Activated naive CD4-positive, alpha-beta T cell treated with anti-CD3 and anti-CD28 coated beads for 36 hours (primary cell): ENCODE measurements at regions not wholly inside any gene's neighbourhood (a gene's known extent, or its start where the extent isn't known, plus 50 kb on each side); places are given as distances from the start of the nearest gene placed in this dataset.
"Not testable (repeated sequence)": the region's sequence is repeated elsewhere in the genome, so short reads cannot be mapped to it uniquely, and the experiment has no call there.

ENCODE experiments used
- CTCF ChIA-PET: fragments of 350-600 bp; sonication (Branson Sonifier 250); formaldehyde crosslinking; loops from one replicate; lab custom pipeline; 2021; ENCODE audit warnings: antibody characterized with exemption; lab: Charles Lee
- DNase-seq: peaks from one replicate; pipeline ENCODE4 v3.0.0-alpha.2; 2020
- H3K27ac Mint-ChIP-seq: one replicate; pipeline ENCODE4 v1.8.0; 2021; ENCODE audit warnings: mild to moderate bottlenecking, mixed read lengths
- H3K27me3 Mint-ChIP-seq: one replicate; pipeline ENCODE4 v1.8.0; 2021; ENCODE audit warnings: low read depth, mixed read lengths
- H3K36me3 Mint-ChIP-seq: one replicate; pipeline ENCODE4 v1.8.0; 2021; ENCODE audit warnings: low read depth, mixed read lengths
- H3K4me1 Mint-ChIP-seq: one replicate; pipeline ENCODE4 v1.8.0; 2021; ENCODE audit warnings: low read depth, mixed read lengths
- H3K4me3 Mint-ChIP-seq: one replicate; pipeline ENCODE4 v1.8.0; 2021; ENCODE audit warnings: mild to moderate bottlenecking, moderate library complexity, mixed read lengths
- H3K9me3 Mint-ChIP-seq: one replicate; pipeline ENCODE4 v1.8.0; 2021; ENCODE audit warnings: mixed read lengths
- intact Hi-C: fragments of 100-400 bp; cut with micrococcal nuclease; formaldehyde crosslinking; loops from one replicate; pipeline ENCODE4 v1.15.1; 2023

DNA sequence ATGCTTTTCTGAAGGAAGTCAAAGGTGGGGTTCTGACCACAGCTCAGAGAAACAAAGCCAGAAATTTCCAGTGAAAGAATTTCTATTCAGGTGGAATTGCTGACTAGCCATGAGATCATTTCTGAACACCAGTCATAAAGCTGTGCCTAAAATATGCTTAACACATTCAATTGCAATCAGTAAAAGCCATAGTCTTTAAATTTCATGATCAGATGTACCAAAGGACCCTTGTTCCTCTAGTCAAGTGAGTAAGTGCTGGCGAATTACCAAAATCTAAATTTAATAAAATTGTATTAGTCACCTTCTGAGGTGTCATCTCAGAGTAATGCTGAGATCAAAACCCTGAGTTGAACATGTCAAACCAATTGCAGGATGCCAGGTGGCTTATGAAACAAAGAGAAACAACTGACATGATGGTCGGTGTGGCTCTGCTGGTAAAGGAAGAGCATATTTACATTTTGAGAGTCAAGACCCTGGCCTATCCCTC lies 334.2 kb upstream of the CCNH start:
- DNase-seq, result no peak
- Mint-ChIP-seq H3K9me3 (no peaks in the 10 kb centered on the region), H3K27me3 (peaks cover 7% of the 10 kb centered on the region), H3K4me1 (no peaks in the 10 kb centered on the region), H3K27ac (no peak overlapping the region), H3K36me3 (no peaks in the 10 kb centered on the region), H3K4me3 (no peak overlapping the region)
- intact Hi-C loops, result no loop called here
- CTCF ChIA-PET, result no interaction called here

DNA sequence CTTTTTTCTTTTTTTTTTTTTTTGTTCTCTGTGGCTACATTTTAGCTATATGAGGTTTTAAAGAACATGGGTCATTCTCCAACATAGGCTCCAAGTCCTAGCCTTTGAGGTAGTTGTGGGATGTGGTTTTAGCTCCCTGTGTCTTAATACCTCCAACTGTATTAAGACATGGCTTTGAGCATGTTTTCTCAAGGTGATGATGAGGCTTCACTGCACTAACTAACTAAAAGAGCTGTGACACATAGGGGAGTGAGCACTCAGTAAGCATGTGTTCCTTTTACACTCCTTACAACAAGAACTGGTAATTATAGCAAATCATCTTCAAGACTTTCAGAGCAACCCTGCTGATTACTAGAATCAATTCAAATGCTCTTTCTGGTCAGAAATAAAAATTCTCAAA lies 333.6 kb upstream of the CCNH start:
- DNase-seq, result no peak
- Mint-ChIP-seq H3K4me3 (no peak overlapping the region), H3K27ac (no peak overlapping the region), H3K36me3 (no peaks in the 10 kb centered on the region), H3K9me3 (no peaks in the 10 kb centered on the region), H3K27me3 (peaks cover 7% of the 10 kb centered on the region), H3K4me1 (no peaks in the 10 kb centered on the region)
- intact Hi-C loops, result no loop called here
- CTCF ChIA-PET, result no interaction called here

DNA sequence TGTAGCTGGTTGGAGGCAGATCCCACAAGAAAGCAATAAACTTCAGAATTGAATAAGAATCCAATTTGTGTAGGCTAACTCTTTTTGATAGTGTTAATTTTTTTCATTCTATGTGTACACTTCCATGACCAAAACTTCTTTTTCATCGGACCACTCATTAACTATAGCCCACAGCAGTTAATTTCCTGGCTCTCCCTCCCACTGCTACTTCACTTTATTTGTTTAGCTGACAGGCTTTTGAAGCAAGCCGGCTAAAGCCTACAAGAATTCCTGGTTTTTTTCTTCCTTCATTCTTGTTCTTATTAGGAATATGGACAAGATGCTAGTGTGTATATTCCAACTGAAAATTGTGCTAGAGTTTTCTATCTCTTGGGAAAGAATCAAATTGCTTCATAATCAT lies 329.2 kb upstream of the CCNH start:
- no peak for DNase-seq
- Mint-ChIP-seq H3K9me3 (no peaks in the 10 kb centered on the region), H3K4me1 (no peaks in the 10 kb centered on the region), H3K36me3 (no peaks in the 10 kb centered on the region), H3K4me3 (no peak overlapping the region), H3K27ac (no peak overlapping the region), H3K27me3 (peaks cover 7% of the 10 kb centered on the region)
- CTCF ChIA-PET, result no interaction called here
- intact Hi-C loops, result no loop called here

DNA sequence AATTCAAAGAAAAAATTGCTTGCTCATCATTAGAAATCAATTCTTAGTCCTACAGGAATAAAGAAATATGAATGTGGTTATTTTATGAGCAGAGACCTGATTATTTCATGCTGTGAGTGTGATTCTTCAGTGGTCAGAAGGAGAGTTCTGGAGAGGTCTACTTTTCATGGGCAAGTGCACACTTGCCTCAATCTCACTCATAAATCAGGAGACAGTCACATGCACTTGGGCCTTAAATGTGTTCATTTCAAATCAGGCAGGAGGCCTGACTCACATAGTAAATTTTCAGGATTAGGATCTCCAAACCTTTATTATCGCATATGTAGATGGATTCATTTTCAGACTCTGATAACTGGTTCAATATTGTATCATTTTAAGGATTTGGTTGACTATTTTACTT lies 323.2 kb upstream of the CCNH start:
- H3K4me3 Mint-ChIP-seq, result no peak overlapping the region
- H3K9me3 Mint-ChIP-seq, result no peaks in the 10 kb centered on the region
- intact Hi-C loops, result no loop called here
- H3K36me3 Mint-ChIP-seq, result no peaks in the 10 kb centered on the region
- DNase-seq, result no peak
- no peaks in the 10 kb centered on the region for H3K27me3 Mint-ChIP-seq
- H3K4me1 Mint-ChIP-seq, result no peaks in the 10 kb centered on the region
- CTCF ChIA-PET, result no interaction called here
- no peak overlapping the region for H3K27ac Mint-ChIP-seq

DNA sequence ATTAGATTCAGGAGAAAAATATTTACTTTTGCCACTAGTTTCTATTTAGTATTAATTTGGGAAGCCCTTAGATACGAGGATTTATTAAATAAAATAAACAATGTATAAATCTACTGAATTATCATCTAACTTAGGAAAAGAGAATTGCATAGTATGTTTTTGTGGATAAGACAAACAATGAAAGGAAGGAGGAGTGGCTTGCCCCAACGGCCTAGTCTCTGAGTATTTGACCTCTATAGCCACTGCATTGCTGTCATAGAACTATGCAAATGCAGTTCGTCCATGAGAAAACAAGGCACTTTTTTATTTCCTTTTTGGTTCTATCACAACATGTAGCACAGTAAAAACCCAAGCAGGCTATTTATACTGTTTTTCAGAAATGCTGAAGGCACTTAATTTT lies 321.2 kb upstream of the CCNH start:
- no peak overlapping the region for H3K4me3 Mint-ChIP-seq
- intact Hi-C loops, result no loop called here

DNA sequence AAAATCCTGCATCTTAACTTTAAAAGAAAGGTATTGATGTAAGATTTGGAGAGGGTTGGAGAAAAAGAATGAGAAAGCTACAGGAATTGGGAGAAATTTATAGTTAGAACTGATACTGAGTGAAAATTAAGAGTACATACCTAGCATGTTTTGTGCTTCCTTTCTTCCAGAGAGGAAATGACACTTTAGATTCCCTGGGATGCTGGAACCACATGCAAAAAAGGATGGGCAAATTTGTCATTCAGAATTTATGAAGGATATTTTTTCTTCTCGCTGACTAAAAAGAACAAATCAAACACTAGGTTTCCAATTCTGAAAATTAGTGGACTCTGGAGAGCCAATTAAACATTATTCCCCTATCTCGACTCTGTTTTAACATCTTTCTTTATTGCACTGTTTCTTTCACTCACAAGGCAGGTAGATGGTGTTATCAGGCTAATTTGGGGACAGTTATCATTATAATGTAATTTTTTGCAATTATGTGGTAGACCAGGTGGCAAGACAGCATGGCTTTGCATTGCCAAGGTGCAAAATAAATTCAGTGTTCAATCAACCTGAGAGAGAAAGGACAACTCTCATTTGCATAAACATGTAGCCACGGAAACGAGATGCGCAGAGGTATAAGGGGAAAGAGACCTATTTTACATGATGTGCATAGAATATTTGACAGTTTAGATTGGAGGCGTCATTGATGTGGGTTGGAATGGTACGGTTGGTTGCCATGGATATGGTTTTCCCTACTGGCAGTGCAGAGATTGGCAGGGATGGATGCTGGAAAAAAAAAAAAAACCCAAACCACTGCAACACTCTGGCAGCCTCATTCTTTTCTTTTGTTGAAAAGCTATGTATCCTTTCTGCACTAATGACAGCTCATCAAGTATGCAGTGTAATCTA lies 320.4 kb upstream of the CCNH start:
- Mint-ChIP-seq H3K4me3 (no peak overlapping the region), H3K27ac (no peak overlapping the region), H3K9me3 (no peaks in the 10 kb centered on the region), H3K4me1 (no peaks in the 10 kb centered on the region), H3K36me3 (no peaks in the 10 kb centered on the region), H3K27me3 (peaks cover 4% of the 10 kb centered on the region)
- intact Hi-C loops, result no loop called here
- CTCF ChIA-PET, result no interaction called here
- no peak for DNase-seq

More for the DNA sequence above, 321.2 kb upstream of the CCNH start:
- no peak overlapping the region for H3K27ac Mint-ChIP-seq
- DNase-seq, result no peak
- H3K36me3 Mint-ChIP-seq, result no peaks in the 10 kb centered on the region
- H3K27me3 Mint-ChIP-seq, result peaks cover 1% of the 10 kb centered on the region
- CTCF ChIA-PET, result no interaction called here
- no peaks in the 10 kb centered on the region for H3K9me3 Mint-ChIP-seq
- H3K4me1 Mint-ChIP-seq, result no peaks in the 10 kb centered on the region

DNA sequence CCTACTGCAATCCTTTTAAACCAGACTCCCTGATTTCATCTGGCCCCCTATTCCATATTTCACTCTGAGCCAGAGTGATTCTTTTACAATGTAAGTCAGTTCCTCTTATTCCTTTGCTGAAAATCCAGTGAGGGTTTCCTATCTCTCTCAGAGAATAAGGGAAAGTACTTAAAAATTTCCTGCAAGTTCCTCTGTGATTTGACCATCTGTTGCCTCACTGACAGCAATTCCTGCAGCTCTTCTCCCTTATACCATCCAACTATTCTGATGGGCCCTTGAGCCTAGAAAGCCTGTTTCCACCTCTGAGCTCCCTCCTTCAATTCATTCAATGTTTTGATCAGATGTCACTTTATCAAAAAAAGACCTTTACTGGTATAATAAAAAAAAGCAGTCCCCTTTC lies 317.1 kb upstream of the CCNH start:
- Mint-ChIP-seq H3K27me3 (peaks cover 4% of the 10 kb centered on the region), H3K4me3 (no peak overlapping the region), H3K4me1 (no peaks in the 10 kb centered on the region), H3K9me3 (no peaks in the 10 kb centered on the region), H3K36me3 (no peaks in the 10 kb centered on the region), H3K27ac (no peak overlapping the region)
- no peak for DNase-seq
- intact Hi-C loops, result no loop called here
- CTCF ChIA-PET, result no interaction called here

DNA sequence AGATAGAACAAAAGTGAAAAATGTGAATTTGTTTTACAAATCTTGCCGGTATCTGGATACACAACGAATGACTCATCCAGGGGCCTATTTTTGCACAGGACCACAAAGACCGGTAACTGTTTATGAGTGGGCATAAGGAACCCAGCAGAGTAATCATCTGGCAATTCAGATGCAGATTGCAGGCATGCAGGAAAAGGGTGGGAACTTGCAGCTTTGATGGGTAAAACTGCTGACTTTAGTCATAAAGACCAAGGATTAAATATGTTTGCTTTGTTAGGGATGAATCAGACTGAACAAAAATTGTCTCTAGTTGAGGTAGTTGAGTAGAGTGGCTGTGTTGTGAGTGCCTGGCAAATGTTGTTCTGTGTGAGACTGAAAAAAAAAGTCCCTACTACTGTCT lies 309.6 kb upstream of the CCNH start:
- Mint-ChIP-seq H3K27me3 (no peaks in the 10 kb centered on the region), H3K36me3 (no peaks in the 10 kb centered on the region), H3K4me3 (no peak overlapping the region), H3K27ac (no peak overlapping the region), H3K9me3 (peaks cover 4% of the 10 kb centered on the region), H3K4me1 (no peaks in the 10 kb centered on the region)
- DNase-seq, result no peak
- intact Hi-C loops, result no loop called here
- CTCF ChIA-PET, result no interaction called here

DNA sequence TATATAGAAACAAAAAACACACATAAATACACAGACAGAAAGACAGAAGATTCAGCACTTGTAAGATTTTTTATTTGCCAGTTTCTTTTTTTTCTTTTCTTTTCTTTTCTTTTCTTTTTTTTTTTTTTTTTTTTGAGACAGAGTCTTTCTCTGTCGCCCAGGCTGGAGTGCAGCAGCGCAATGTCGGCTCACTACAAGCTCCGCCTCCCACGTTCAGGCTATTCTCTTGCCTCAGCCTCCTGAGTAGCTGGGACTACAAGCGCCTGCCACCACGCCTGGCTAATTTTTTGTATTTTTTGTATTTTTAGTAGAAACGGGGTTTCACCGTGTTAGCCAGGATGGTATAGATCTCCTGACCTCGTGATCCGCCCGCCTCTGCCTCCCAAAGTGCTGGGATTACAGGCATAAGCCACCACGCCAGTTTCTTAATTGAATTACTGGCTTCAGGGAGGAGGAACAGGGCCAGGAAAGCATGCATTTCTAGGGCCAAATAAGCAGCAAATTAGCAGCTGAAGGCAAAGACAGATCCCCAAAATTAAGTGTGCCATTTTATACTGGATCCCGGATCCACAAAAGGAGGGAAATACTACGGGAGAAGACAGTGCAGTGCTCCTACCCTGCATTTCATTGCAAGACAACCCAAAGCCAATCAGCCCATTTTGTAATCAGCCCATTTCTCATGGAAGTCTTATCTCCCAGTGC lies 305.6 kb upstream of the CCNH start:
- CTCF ChIA-PET, H3K9me3 Mint-ChIP-seq, DNase-seq, intact Hi-C loops, H3K36me3 Mint-ChIP-seq, H3K27ac Mint-ChIP-seq, H3K4me3 Mint-ChIP-seq, H3K4me1 Mint-ChIP-seq, H3K27me3 Mint-ChIP-seq: not testable (repeated sequence)

DNA sequence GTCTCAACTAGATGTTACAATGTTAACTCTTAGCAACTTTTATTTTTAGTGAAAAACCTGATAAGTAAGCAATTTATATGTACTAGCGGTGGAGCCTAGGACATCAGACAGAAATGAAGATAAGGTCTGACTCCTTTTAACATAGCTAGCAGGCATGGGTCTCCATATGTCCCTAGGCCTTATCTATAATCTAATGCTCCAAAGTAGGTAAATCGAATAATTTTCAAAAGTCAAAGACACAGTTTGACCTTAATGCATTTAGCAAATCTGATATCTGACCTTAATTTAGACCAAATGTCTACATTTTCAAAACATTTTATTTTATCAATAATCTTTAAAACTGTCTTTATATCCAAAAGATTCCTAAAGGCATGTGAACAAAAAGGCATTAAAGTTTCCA lies 305.0 kb upstream of the CCNH start:
- H3K9me3 Mint-ChIP-seq, result peaks cover 5% of the 10 kb centered on the region
- H3K4me3 Mint-ChIP-seq, result no peak overlapping the region
- CTCF ChIA-PET, result no interaction called here
- H3K4me1 Mint-ChIP-seq, result no peaks in the 10 kb centered on the region
- peaks cover 3% of the 10 kb centered on the region for H3K27me3 Mint-ChIP-seq
- intact Hi-C loops, result no loop called here
- no peak overlapping the region for H3K27ac Mint-ChIP-seq
- H3K36me3 Mint-ChIP-seq, result no peaks in the 10 kb centered on the region
- DNase-seq, result no peak

DNA sequence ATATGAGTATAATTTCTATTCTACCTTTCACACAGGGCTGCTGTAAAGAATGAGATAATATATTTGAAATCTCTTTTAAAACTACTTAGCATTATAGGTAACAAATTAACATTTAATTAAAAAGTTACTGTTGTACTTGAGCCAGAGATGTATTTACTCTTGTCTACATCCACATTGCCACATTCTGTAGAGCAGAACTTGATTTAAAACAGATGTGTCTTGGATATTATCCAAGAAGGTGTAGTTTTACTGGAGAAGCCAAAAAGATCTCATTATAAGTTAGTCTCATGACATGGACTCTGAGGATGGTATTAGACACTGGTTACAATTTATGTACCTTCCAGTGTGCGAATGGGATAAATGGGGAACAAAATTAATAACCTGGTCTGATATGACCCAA lies 293.1 kb upstream of the CCNH start:
- DNase-seq, result no peak
- CTCF ChIA-PET, result no interaction called here
- Mint-ChIP-seq H3K36me3 (no peaks in the 10 kb centered on the region), H3K27me3 (no peaks in the 10 kb centered on the region), H3K4me1 (no peaks in the 10 kb centered on the region), H3K4me3 (no peak overlapping the region), H3K27ac (no peak overlapping the region), H3K9me3 (no peaks in the 10 kb centered on the region)
- intact Hi-C loops, result no loop called here

DNA sequence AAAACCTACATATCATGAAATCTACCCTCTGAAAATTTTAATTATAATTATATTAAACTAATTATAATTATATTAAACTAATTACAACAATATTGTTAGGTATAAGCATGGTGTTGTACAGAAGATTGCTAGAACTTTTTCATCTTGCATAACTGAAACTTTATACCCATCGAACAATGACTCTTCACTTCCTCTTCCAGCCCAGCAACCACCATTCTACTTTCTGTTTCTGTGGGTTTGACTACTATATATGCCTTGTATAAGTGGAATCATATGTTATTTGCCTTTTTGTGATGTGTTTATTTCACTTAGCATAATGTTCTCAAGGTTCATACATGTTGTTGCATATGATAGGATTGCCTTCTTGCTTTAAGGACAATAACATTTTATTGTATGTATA lies 274.2 kb upstream of the CCNH start:
- Mint-ChIP-seq H3K36me3 (no peaks in the 10 kb centered on the region), H3K9me3 (peaks cover 10% of the 10 kb centered on the region), H3K4me1 (no peaks in the 10 kb centered on the region), H3K27me3 (peaks cover 4% of the 10 kb centered on the region), H3K4me3 (no peak overlapping the region), H3K27ac (no peak overlapping the region)
- intact Hi-C loops, result no loop called here
- DNase-seq, result no peak
- CTCF ChIA-PET, result no interaction called here

DNA sequence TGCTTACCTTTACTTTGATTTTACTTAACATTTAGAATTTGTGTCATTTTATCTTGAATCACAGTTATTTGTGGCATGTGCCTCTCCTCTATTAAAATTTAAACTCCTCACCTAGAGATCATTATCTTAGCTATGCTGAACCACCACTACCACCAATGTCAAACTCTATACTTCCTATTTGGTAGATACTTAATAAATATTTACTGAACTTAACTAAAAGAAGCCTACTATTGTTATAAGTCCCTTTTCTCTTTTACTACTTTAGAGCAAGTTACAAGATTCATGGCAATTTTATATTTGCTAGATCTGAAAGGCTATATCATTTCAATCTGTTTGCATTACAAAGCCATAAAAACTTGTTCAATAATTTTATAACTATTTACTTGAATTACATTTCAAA lies 273.3 kb upstream of the CCNH start:
- Mint-ChIP-seq H3K36me3 (no peaks in the 10 kb centered on the region), H3K27me3 (peaks cover 4% of the 10 kb centered on the region), H3K4me1 (no peaks in the 10 kb centered on the region), H3K27ac (no peak overlapping the region), H3K4me3 (no peak overlapping the region), H3K9me3 (peaks cover 10% of the 10 kb centered on the region)
- CTCF ChIA-PET, result no interaction called here
- DNase-seq, result no peak
- intact Hi-C loops, result no loop called here
